ENCODE measurements at regions not wholly inside any gene's neighbourhood (a gene's known extent, or its start where the extent isn't known, plus 50 kb on each side); places are given as distances from the start of the nearest gene placed in this dataset.

GRCh38 chr5:68554571-68555279 lies 339.2 kb downstream of the PIK3R1 start (continued):
- TF ChIP-seq, protein P1, sequence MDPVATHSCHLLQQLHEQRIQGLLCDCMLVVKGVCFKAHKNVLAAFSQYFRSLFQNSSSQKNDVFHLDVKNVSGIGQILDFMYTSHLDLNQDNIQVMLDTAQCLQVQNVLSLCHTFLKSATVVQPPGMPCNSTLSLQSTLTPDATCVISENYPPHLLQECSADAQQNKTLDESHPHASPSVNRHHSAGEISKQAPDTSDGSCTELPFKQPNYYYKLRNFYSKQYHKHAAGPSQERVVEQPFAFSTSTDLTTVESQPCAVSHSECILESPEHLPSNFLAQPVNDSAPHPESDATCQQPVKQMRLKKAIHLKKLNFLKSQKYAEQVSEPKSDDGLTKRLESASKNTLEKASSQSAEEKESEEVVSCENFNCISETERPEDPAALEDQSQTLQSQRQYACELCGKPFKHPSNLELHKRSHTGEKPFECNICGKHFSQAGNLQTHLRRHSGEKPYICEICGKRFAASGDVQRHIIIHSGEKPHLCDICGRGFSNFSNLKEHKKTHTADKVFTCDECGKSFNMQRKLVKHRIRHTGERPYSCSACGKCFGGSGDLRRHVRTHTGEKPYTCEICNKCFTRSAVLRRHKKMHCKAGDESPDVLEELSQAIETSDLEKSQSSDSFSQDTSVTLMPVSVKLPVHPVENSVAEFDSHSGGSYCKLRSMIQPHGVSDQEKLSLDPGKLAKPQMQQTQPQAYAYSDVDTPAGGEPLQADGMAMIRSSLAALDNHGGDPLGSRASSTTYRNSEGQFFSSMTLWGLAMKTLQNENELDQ (CRISPR knock-in tag; IDR thresholded peaks at IDR 0.05; ENCODE audit: borderline replicate concordance), result no peak
- TF ChIP-seq TEAD4 (IDR thresholded peaks at IDR 0.05; ENCODE audit: low read length) (peak; percentile 60), TEAD4 (CRISPR knock-in tag; IDR thresholded peaks at IDR 0.05; ENCODE audit: borderline replicate concordance) (no peak), ZNF717 (CRISPR knock-in tag; IDR thresholded peaks at IDR 0.05) (no peak), RBFOX2 (IDR thresholded peaks at IDR 0.05; ENCODE audit: low read depth, low read length) (no peak), ZNF23 (CRISPR knock-in tag; IDR thresholded peaks at IDR 0.05) (no peak), ZNF124 (CRISPR knock-in tag; IDR thresholded peaks at IDR 0.05) (no peak), NR1H2 (CRISPR knock-in tag; IDR thresholded peaks at IDR 0.05) (no peak), MAFG (tag; conservative IDR thresholded peaks at IDR 0.05) (peak; percentile 88), ZNF277 (CRISPR knock-in tag; IDR thresholded peaks at IDR 0.05; ENCODE audit: borderline replicate concordance) (no peak), MXI1 (IDR thresholded peaks at IDR 0.05; ENCODE audit: low read depth, low read length) (no peak), RCOR1 (IDR thresholded peaks at IDR 0.05; ENCODE audit: borderline replicate concordance in 1 of 2, low read depth in 2 of 2, low read length in 2 of 2) (peak; percentile 62 to 82; a peak in 3 of 4 replicates), HNRNPUL1 (IDR thresholded peaks at IDR 0.05; ENCODE audit: low read length) (no peak), ZFP1 (CRISPR knock-in tag; IDR thresholded peaks at IDR 0.05) (no peak), SUPT5H (IDR thresholded peaks at IDR 0.05) (no peak)
- TF ChIP-seq, protein P2, sequence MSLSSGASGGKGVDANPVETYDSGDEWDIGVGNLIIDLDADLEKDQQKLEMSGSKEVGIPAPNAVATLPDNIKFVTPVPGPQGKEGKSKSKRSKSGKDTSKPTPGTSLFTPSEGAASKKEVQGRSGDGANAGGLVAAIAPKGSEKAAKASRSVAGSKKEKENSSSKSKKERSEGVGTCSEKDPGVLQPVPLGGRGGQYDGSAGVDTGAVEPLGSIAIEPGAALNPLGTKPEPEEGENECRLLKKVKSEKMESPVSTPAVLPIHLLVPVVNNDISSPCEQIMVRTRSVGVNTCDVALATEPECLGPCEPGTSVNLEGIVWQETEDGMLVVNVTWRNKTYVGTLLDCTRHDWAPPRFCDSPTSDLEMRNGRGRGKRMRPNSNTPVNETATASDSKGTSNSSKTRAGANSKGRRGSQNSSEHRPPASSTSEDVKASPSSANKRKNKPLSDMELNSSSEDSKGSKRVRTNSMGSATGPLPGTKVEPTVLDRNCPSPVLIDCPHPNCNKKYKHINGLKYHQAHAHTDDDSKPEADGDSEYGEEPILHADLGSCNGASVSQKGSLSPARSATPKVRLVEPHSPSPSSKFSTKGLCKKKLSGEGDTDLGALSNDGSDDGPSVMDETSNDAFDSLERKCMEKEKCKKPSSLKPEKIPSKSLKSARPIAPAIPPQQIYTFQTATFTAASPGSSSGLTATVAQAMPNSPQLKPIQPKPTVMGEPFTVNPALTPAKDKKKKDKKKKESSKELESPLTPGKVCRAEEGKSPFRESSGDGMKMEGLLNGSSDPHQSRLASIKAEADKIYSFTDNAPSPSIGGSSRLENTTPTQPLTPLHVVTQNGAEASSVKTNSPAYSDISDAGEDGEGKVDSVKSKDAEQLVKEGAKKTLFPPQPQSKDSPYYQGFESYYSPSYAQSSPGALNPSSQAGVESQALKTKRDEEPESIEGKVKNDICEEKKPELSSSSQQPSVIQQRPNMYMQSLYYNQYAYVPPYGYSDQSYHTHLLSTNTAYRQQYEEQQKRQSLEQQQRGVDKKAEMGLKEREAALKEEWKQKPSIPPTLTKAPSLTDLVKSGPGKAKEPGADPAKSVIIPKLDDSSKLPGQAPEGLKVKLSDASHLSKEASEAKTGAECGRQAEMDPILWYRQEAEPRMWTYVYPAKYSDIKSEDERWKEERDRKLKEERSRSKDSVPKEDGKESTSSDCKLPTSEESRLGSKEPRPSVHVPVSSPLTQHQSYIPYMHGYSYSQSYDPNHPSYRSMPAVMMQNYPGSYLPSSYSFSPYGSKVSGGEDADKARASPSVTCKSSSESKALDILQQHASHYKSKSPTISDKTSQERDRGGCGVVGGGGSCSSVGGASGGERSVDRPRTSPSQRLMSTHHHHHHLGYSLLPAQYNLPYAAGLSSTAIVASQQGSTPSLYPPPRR (CRISPR knock-in tag; IDR thresholded peaks at IDR 0.05; ENCODE audit: borderline replicate concordance), result no peak
- TF ChIP-seq, protein P3, sequence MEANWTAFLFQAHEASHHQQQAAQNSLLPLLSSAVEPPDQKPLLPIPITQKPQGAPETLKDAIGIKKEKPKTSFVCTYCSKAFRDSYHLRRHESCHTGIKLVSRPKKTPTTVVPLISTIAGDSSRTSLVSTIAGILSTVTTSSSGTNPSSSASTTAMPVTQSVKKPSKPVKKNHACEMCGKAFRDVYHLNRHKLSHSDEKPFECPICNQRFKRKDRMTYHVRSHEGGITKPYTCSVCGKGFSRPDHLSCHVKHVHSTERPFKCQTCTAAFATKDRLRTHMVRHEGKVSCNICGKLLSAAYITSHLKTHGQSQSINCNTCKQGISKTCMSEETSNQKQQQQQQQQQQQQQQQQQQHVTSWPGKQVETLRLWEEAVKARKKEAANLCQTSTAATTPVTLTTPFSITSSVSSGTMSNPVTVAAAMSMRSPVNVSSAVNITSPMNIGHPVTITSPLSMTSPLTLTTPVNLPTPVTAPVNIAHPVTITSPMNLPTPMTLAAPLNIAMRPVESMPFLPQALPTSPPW (CRISPR knock-in tag; IDR thresholded peaks at IDR 0.05), result 0 out of 2 replicates have a peak, but pooled peaks have one; percentile 11

Measured in K562 (cell line).